K562 (cell line): ENCODE measurements at regions not wholly inside any gene's neighbourhood (a gene's known extent, or its start where the extent isn't known, plus 50 kb on each side); places are given as distances from the start of the nearest gene placed in this dataset.

Source experiments
- HDAC8 ChIP-seq: fragments of 450-650 bp; IDR thresholded peaks from 2 replicates; pipeline ENCODE4 v1.6.1; 2016; ENCODE audit warnings: mild to moderate bottlenecking, missing genetic modification characterization, moderate library complexity, missing compliant biosample characterization
- TF ChIP-seq, protein P1 (sequence below), 3 experiments: IDR thresholded peaks in 2 of 3; conservative IDR thresholded peaks in 1 of 3; 2 replicates each; pipeline ENCODE4 v1.5.1; 2011 to 2012; ENCODE audit warnings: low read length in 3 of 3, mild to moderate bottlenecking in 3 of 3, control low read depth in 2 of 3, improper control_type of control experiment in 1 of 3, inconsistent platforms in 1 of 3, low read depth in 1 of 3, mixed read lengths in 1 of 3, moderate library complexity in 1 of 3; ENCODE audit not compliant: insufficient read depth in 2 of 3

DNA sequence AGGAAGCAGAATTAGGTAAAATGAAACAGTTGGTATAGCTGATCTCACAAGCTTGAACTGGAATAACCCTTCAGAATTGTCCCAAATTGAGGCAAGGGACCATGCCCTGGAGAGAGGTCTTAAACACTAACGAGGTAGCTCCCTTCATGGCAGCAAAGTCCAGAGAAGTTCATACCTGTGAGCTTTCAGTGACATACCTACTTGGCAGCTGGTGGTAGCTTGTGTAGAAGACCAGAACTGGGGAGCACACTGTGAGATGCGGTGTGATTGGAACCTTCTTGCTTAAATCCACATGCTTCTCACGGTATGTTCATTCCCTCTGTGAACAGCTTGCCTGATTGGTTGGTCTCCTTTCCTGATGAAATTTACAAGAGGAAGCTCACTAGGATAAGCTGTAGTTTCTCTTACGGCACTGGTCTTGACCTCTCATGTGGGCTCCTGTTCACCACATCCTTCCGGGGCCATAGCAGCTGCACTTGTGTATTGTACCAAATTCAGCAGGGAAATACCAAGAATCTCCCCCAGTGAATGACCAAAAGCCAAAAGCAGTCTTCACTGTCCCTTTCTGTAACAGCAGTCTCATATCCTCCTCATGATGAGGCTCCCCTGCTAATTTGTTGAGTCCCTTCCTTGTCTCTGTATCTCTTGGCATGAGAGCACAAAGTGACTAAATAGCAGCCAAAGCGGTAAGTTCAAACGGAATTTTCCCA, 483.7 kb upstream of the FRG2C start:
- TF ChIP-seq, protein P1, sequence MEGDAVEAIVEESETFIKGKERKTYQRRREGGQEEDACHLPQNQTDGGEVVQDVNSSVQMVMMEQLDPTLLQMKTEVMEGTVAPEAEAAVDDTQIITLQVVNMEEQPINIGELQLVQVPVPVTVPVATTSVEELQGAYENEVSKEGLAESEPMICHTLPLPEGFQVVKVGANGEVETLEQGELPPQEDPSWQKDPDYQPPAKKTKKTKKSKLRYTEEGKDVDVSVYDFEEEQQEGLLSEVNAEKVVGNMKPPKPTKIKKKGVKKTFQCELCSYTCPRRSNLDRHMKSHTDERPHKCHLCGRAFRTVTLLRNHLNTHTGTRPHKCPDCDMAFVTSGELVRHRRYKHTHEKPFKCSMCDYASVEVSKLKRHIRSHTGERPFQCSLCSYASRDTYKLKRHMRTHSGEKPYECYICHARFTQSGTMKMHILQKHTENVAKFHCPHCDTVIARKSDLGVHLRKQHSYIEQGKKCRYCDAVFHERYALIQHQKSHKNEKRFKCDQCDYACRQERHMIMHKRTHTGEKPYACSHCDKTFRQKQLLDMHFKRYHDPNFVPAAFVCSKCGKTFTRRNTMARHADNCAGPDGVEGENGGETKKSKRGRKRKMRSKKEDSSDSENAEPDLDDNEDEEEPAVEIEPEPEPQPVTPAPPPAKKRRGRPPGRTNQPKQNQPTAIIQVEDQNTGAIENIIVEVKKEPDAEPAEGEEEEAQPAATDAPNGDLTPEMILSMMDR (IDR thresholded peaks at IDR 0.05 in 2 of 3, conservative IDR thresholded peaks at IDR 0.05 in 1 of 3; ENCODE audit: insufficient read depth in 2 of 3, low read depth in 1 of 3, low read length in 3 of 3), result no peak
- TF ChIP-seq HDAC8 (tag), result no peak
